Bronchial epithelial cell (primary cell): ENCODE measurements at regions not wholly inside any gene's neighbourhood (a gene's known extent, or its start where the extent isn't known, plus 50 kb on each side); places are given as distances from the start of the nearest gene placed in this dataset.

Experiments used
- DNase-seq: peaks from one replicate; pipeline ENCODE4 v3.0.0-alpha.2; 2010; ENCODE audit warnings: low read depth
- FAIRE-seq: peaks from 2 replicates; lab custom pipeline; 2011; peaks lifted over from hg19 to GRCh38; lab: Jason Lieb, UNC
- H3K27me3 ChIP-seq: 2 replicates; pipeline ENCODE4 v1.5.1; 2011; ENCODE audit warnings: low read length; ENCODE audit not compliant: control insufficient read depth, insufficient read depth
- H3K36me3 ChIP-seq: 2 replicates; pipeline ENCODE4 v1.5.1; 2011; ENCODE audit warnings: low read length; ENCODE audit not compliant: control insufficient read depth, insufficient read depth
- H3K4me3 ChIP-seq: 2 replicates; pipeline ENCODE4 v1.5.1; 2011; ENCODE audit warnings: mild to moderate bottlenecking, low read depth, low read length, control low read depth
- CTCF ChIP-seq: IDR thresholded peaks from 2 replicates; pipeline ENCODE4 v1.5.1; 2011; ENCODE audit warnings: mild to moderate bottlenecking, moderate library complexity, low read length, control low read depth, inconsistent platforms; ENCODE audit not compliant: insufficient read depth, severe bottlenecking

GRCh38 chr7:52854681-52855080 lies 180.8 kb upstream of the POM121L12 start:
- Histone ChIP-seq H3K36me3 (no peaks in the 10 kb centered on the region), H3K4me3 (no peak overlapping the region), H3K27me3 (no peaks in the 10 kb centered on the region)
- FAIRE-seq (no peak), DNase-seq (no peak)
- no peak for TF ChIP-seq CTCF

- DNase-seq = no peak
- Histone ChIP-seq H3K27me3 (no peaks in the 10 kb centered on the region), H3K36me3 (no peaks in the 10 kb centered on the region), H3K4me3 (no peak overlapping the region)
- no peak for FAIRE-seq
- no peak for TF ChIP-seq CTCF
Observed at GRCh38 chr7:52851547-52851946, 183.9 kb upstream of the POM121L12 start.

GRCh38 chr7:52843436-52843835 lies 192.0 kb upstream of the POM121L12 start:
- DNase-seq (no peak), FAIRE-seq (no peak)
- TF ChIP-seq CTCF = no peak
- Histone ChIP-seq H3K4me3 (no peak overlapping the region), H3K27me3 (no peaks in the 10 kb centered on the region), H3K36me3 (no peaks in the 10 kb centered on the region)

GRCh38 chr7:52842202-52842900 lies 193.1 kb upstream of the POM121L12 start:
- DNase-seq (no peak), FAIRE-seq (no peak)
- H3K4me3 ChIP-seq = no peak overlapping the region
- H3K36me3 ChIP-seq = no peaks in the 10 kb centered on the region
- TF ChIP-seq CTCF = no peak
- H3K27me3 ChIP-seq = no peaks in the 10 kb centered on the region

- DNase-seq (peak; percentile 13), FAIRE-seq (no peak)
- H3K27me3 ChIP-seq = no peaks in the 10 kb centered on the region
- no peak for TF ChIP-seq CTCF
- no peak overlapping the region for H3K4me3 ChIP-seq
- H3K36me3 ChIP-seq = no peaks in the 10 kb centered on the region
Observed at GRCh38 chr7:52838981-52839411, 196.4 kb upstream of the POM121L12 start.

- H3K4me3 ChIP-seq = no peak overlapping the region
- TF ChIP-seq CTCF = no peak
- no peaks in the 10 kb centered on the region for H3K27me3 ChIP-seq
- no peak for DNase-seq
- no peaks in the 10 kb centered on the region for H3K36me3 ChIP-seq
- no peak for FAIRE-seq
Observed at GRCh38 chr7:52831321-52831720, 204.1 kb upstream of the POM121L12 start.
